Caco-2 (cell line): ENCODE measurements at regions not wholly inside any gene's neighbourhood (a gene's known extent, or its start where the extent isn't known, plus 50 kb on each side); places are given as distances from the start of the nearest gene placed in this dataset.

ENCODE experiments used
- BruUV-seq: library from RNA; stranded (reverse); fragments of 400-500 nt; replicated peaks from 2 replicates; lab custom pipeline; 2021; lab: Mats Ljungman, UMichigan
- CTCF ChIA-PET: fragments of 300-600 bp; sonication (Branson Sonifier 250); formaldehyde crosslinking; loops from one replicate; lab custom pipeline; 2022; ENCODE audit warnings: antibody characterized with exemption; lab: Charles Lee
- POLR2A ChIA-PET: fragments of 300-600 bp; sonication (Branson Sonifier 250); formaldehyde crosslinking; loops from one replicate; lab custom pipeline; 2022; ENCODE audit warnings: antibody characterized with exemption; lab: Charles Lee
- DNase-seq, 2 experiments: peaks; one replicate each; pipeline versions ENCODE4 v3.0.0 to v3.0.0-alpha.2; 2020 to 2022
- H3K27me3 ChIP-seq: replicated peaks from 2 replicates; pipeline ENCODE4 v1.6.0; 2011; ENCODE audit warnings: low read length; ENCODE audit not compliant: control insufficient read depth, insufficient read depth
- H3K36me3 ChIP-seq: 2 replicates; pipeline ENCODE4 v1.5.1; 2011; ENCODE audit warnings: low read length; ENCODE audit not compliant: control insufficient read depth, insufficient read depth
- H3K4me1 ChIP-seq: fragments of 250-450 bp; sonication (Bioruptor Pico); 2 replicates; pipeline ENCODE4 v1.5.1; 2020; ENCODE audit warnings: mild to moderate bottlenecking
- H3K4me3 ChIP-seq: 2 replicates; pipeline ENCODE4 v1.5.1; 2011; ENCODE audit warnings: low read depth, mild to moderate bottlenecking, control low read depth, low read length
- H3K9me3 ChIP-seq: fragments of 250-450 bp; sonication (Bioruptor Pico); 2 replicates; pipeline ENCODE4 v1.5.1; 2020; ENCODE audit warnings: mild to moderate bottlenecking, moderate library complexity
- H3K27ac Mint-ChIP-seq: one replicate; pipeline ENCODE4 v1.8.0; 2022; ENCODE audit warnings: mixed read lengths; ENCODE audit not compliant: unreplicated experiment
- H3K27me3 Mint-ChIP-seq: one replicate; pipeline ENCODE4 v1.8.0; 2022; ENCODE audit warnings: mixed read lengths; ENCODE audit not compliant: insufficient read depth, unreplicated experiment
- H3K36me3 Mint-ChIP-seq: one replicate; pipeline ENCODE4 v1.8.0; 2022; ENCODE audit warnings: mild to moderate bottlenecking, mixed read lengths; ENCODE audit not compliant: insufficient read depth, unreplicated experiment
- H3K4me1 Mint-ChIP-seq: one replicate; pipeline ENCODE4 v1.8.0; 2022; ENCODE audit warnings: low read depth, mixed read lengths; ENCODE audit not compliant: unreplicated experiment
- H3K4me3 Mint-ChIP-seq: one replicate; pipeline ENCODE4 v1.8.0; 2022; ENCODE audit warnings: mild to moderate bottlenecking, moderate library complexity, mixed read lengths; ENCODE audit not compliant: unreplicated experiment
- H3K9me3 Mint-ChIP-seq: one replicate; pipeline ENCODE4 v1.8.0; 2022; ENCODE audit warnings: mixed read lengths; ENCODE audit not compliant: unreplicated experiment
- intact Hi-C: fragments of 100-400 bp; cut with micrococcal nuclease; formaldehyde crosslinking; loops from one replicate; pipeline ENCODE4 v1.10.0; 2022; ENCODE audit not compliant: unreplicated experiment
- TF ChIP-seq, protein P1 (sequence below), 2 experiments: fragments of 200-600 bp in 1 of 2; IDR thresholded peaks; 1 replicate in 1 of 2; 2 replicates in 1 of 2; pipeline versions ENCODE4 v1.5.1 to v1.8.0; 2011 to 2022; ENCODE audit warnings: antibody characterized with exemption in 1 of 2, control low read depth in 1 of 2, inconsistent platforms in 1 of 2, low read depth in 1 of 2, low read length in 1 of 2, mild to moderate bottlenecking in 1 of 2, moderate library complexity in 1 of 2; ENCODE audit not compliant: insufficient read depth in 1 of 2, severe bottlenecking in 1 of 2, unreplicated experiment in 1 of 2

GRCh38 chr2:215552144-215552580 lies 116.3 kb upstream of the FN1 start:
- intact Hi-C loops: no loop called here
- Histone ChIP-seq H3K4me1 (peaks cover 11% of the 10 kb centered on the region; the same call in 1 of the 2 replicates), H3K36me3 (no peaks in the 10 kb centered on the region), H3K9me3 (no peaks in the 10 kb centered on the region), H3K4me3 (no peak overlapping the region), H3K27me3 (no peaks in the 10 kb centered on the region)
- TF ChIP-seq, protein P1, sequence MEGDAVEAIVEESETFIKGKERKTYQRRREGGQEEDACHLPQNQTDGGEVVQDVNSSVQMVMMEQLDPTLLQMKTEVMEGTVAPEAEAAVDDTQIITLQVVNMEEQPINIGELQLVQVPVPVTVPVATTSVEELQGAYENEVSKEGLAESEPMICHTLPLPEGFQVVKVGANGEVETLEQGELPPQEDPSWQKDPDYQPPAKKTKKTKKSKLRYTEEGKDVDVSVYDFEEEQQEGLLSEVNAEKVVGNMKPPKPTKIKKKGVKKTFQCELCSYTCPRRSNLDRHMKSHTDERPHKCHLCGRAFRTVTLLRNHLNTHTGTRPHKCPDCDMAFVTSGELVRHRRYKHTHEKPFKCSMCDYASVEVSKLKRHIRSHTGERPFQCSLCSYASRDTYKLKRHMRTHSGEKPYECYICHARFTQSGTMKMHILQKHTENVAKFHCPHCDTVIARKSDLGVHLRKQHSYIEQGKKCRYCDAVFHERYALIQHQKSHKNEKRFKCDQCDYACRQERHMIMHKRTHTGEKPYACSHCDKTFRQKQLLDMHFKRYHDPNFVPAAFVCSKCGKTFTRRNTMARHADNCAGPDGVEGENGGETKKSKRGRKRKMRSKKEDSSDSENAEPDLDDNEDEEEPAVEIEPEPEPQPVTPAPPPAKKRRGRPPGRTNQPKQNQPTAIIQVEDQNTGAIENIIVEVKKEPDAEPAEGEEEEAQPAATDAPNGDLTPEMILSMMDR (IDR thresholded peaks at IDR 0.05; ENCODE audit: insufficient read depth in 1 of 2, low read depth in 1 of 2, low read length in 1 of 2, severe bottlenecking in 1 of 2, unreplicated experiment in 1 of 2): no peak
- peaks cover 10% of the 10 kb centered on the region for H3K9me3 Mint-ChIP-seq
- DNase-seq: no peak
- no peak overlapping the region for H3K27ac Mint-ChIP-seq
- H3K4me3 Mint-ChIP-seq: no peak overlapping the region
- peaks cover 10% of the 10 kb centered on the region for H3K4me1 Mint-ChIP-seq
- H3K36me3 Mint-ChIP-seq: no peaks in the 10 kb centered on the region
- POLR2A ChIA-PET: no interaction called here
- CTCF ChIA-PET: no interaction called here
- no peaks in the 10 kb centered on the region for H3K27me3 Mint-ChIP-seq
- BruUV-seq: no TSS peak

DNA sequence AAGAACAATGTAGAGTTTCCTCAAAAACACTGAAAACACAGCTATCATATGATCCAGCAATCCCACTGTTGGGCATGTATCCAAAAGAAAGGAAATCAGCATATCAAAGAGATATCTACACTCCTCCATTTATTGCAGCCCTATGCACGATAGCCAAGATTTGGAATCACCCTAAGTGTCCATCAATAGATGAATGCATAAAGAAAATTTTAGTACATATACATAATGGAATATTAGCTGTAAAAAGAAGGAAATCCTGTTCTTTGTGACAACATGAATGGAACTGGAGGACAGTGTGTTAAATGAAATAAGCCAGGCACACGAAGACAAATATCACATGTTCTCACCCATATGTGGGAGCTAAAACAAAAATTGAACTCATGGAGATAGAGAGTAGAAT lies 114.5 kb upstream of the FN1 start:
- ChIA-PET CTCF (no interaction called here), POLR2A (no interaction called here)
- BruUV-seq: no TSS peak
- no peaks in the 10 kb centered on the region for H3K27me3 ChIP-seq
- no peak overlapping the region for H3K27ac Mint-ChIP-seq
- no peak overlapping the region for H3K4me3 Mint-ChIP-seq
- no peak overlapping the region for H3K4me3 ChIP-seq
- no peaks in the 10 kb centered on the region for H3K9me3 ChIP-seq
- peaks cover 11% of the 10 kb centered on the region; the same call in 1 of the 2 replicates for H3K4me1 ChIP-seq
- no peak for DNase-seq
- no peaks in the 10 kb centered on the region for H3K36me3 Mint-ChIP-seq
- no peaks in the 10 kb centered on the region for H3K27me3 Mint-ChIP-seq
- intact Hi-C loops: no loop called here
- TF ChIP-seq, protein P1 (IDR thresholded peaks at IDR 0.05; ENCODE audit: insufficient read depth in 1 of 2, low read depth in 1 of 2, low read length in 1 of 2, severe bottlenecking in 1 of 2, unreplicated experiment in 1 of 2): no peak
- no peaks in the 10 kb centered on the region for H3K36me3 ChIP-seq
- H3K9me3 Mint-ChIP-seq: peaks cover 10% of the 10 kb centered on the region
- peaks cover 10% of the 10 kb centered on the region for H3K4me1 Mint-ChIP-seq

DNA sequence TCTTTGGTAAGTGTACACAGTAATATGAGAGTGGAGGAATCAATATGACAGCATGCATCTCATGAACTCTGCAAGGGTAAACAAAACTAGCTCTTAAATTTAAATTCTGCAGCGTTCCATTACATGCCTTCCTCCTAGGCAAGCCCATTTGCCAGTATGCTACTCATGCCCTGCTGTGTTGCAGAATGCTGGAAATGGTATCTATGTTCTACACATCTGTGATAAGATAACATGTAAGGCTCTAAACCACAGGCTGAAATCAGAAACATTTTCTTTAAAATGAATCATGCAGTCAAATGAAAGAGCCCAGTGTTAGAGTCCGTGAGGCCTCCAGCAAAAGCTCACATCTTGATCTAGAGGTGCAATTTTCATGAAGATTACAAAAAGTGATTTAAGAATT lies 112.8 kb upstream of the FN1 start:
- H3K4me3 ChIP-seq: no peak overlapping the region
- no TSS peak for BruUV-seq
- ChIA-PET CTCF (no interaction called here), POLR2A (no interaction called here)
- no peaks in the 10 kb centered on the region for H3K27me3 ChIP-seq
- Mint-ChIP-seq H3K36me3 (no peaks in the 10 kb centered on the region), H3K27me3 (no peaks in the 10 kb centered on the region), H3K9me3 (peaks cover 10% of the 10 kb centered on the region), H3K4me1 (peaks cover 10% of the 10 kb centered on the region), H3K27ac (no peak overlapping the region), H3K4me3 (no peak overlapping the region)
- TF ChIP-seq, protein P1 (IDR thresholded peaks at IDR 0.05; ENCODE audit: insufficient read depth in 1 of 2, low read depth in 1 of 2, low read length in 1 of 2, severe bottlenecking in 1 of 2, unreplicated experiment in 1 of 2): no peak
- H3K4me1 ChIP-seq: peaks cover 11% of the 10 kb centered on the region; the same call in 1 of the 2 replicates
- no peaks in the 10 kb centered on the region for H3K36me3 ChIP-seq
- no peak for DNase-seq
- H3K9me3 ChIP-seq: no peaks in the 10 kb centered on the region
- intact Hi-C loops: no loop called here
